ENCODE measurements at regions not wholly inside any gene's neighbourhood (a gene's known extent, or its start where the extent isn't known, plus 50 kb on each side); places are given as distances from the start of the nearest gene placed in this dataset.

GRCh38 chr9:99286536-99286935 lies 64.5 kb downstream of the SEC61B start:
- TF ChIP-seq EZH2 (IDR thresholded peaks at IDR 0.05; ENCODE audit: borderline replicate concordance, low read depth, low read length, poor library complexity, severe bottlenecking) (no peak), CTCF (conservative IDR thresholded peaks at IDR 0.05; ENCODE audit: low read depth, low read length) (no peak)

All from A673 (cell line).